PC-9 (cell line): ENCODE measurements at regions not wholly inside any gene's neighbourhood (a gene's known extent, or its start where the extent isn't known, plus 50 kb on each side); places are given as distances from the start of the nearest gene placed in this dataset.

Experiments
- BruUV-seq: library from RNA; stranded (reverse); fragments of 400-500 nt; replicated peaks from 2 replicates; lab custom pipeline; 2021; lab: Mats Ljungman, UMichigan
- CTCF ChIA-PET: fragments of 300-600 bp; sonication (Branson Sonifier 250); formaldehyde crosslinking; loops from one replicate; lab custom pipeline; 2022; ENCODE audit warnings: antibody characterized with exemption; lab: Charles Lee
- POLR2A ChIA-PET: fragments of 300-600 bp; sonication (Branson Sonifier 250); formaldehyde crosslinking; loops from one replicate; lab custom pipeline; 2022; ENCODE audit warnings: antibody characterized with exemption; ENCODE audit not compliant: unreplicated experiment; lab: Charles Lee
- DNase-seq, 2 experiments: peaks; one replicate each; pipeline versions ENCODE4 v3.0.0 to v3.0.0-alpha.2; 2015 to 2022; ENCODE audit warnings: mixed read lengths in 1 of 2
- H2AFZ ChIP-seq: fragments of 200-600 bp; sonication (generic); 2 replicates; pipeline ENCODE4 v1.8.1; 2017; ENCODE audit warnings: antibody characterized with exemption
- H3F3A ChIP-seq: fragments of 200-600 bp; sonication (generic); 2 replicates; pipeline ENCODE4 v1.8.1; 2017; ENCODE audit warnings: antibody characterized with exemption, mild to moderate bottlenecking, low read depth; ENCODE audit not compliant: insufficient read depth
- H3K27ac ChIP-seq: fragments of 200-600 bp; sonication (generic); 2 replicates; pipeline ENCODE4 v1.6.1; 2016; ENCODE audit warnings: mixed run types
- H3K27me3 ChIP-seq: fragments of 200-600 bp; sonication (generic); 2 replicates; pipeline ENCODE4 v1.6.1; 2016; ENCODE audit warnings: low read depth, mixed run types; ENCODE audit not compliant: insufficient read depth
- H3K36me3 ChIP-seq: fragments of 200-600 bp; sonication (generic); 2 replicates; pipeline ENCODE4 v1.6.1; 2016; ENCODE audit warnings: low read depth, mixed run types
- H3K4me1 ChIP-seq: fragments of 200-600 bp; sonication (generic); replicated peaks from 2 replicates; pipeline ENCODE4 v1.6.1; 2016; ENCODE audit warnings: mixed run types; ENCODE audit not compliant: insufficient read depth
- H3K4me2 ChIP-seq: fragments of 200-600 bp; sonication (generic); 2 replicates; pipeline ENCODE4 v1.6.1; 2017; ENCODE audit warnings: mixed run types
- H3K4me3 ChIP-seq: fragments of 200-600 bp; sonication (generic); 2 replicates; pipeline ENCODE4 v1.6.1; 2016; ENCODE audit warnings: mixed run types
- H3K79me2 ChIP-seq: fragments of 200-600 bp; sonication (generic); 2 replicates; pipeline ENCODE4 v1.6.1; 2017; ENCODE audit warnings: low read depth, mixed run types
- H3K9me2 ChIP-seq: fragments of 200-600 bp; sonication (generic); 2 replicates; pipeline ENCODE4 v1.8.1; 2017; ENCODE audit warnings: mild to moderate bottlenecking; ENCODE audit not compliant: insufficient read depth
- H3K9me3 ChIP-seq: fragments of 200-600 bp; sonication (generic); 2 replicates; pipeline ENCODE4 v1.8.1; 2016; ENCODE audit warnings: low read depth; ENCODE audit not compliant: insufficient read depth
- H4K20me1 ChIP-seq: fragments of 200-600 bp; sonication (generic); 2 replicates; pipeline ENCODE4 v1.8.1; 2017; ENCODE audit not compliant: insufficient read depth
- CTCF ChIP-seq: fragments of 200-600 bp; sonication (generic); conservative IDR thresholded peaks from 2 replicates; pipeline ENCODE4 v1.6.1; 2017; ENCODE audit warnings: mixed run types, antibody characterized with exemption, mild to moderate bottlenecking, moderate library complexity
- EZH2 ChIP-seq: fragments of 200-600 bp; sonication (generic); IDR thresholded peaks from 2 replicates; pipeline ENCODE4 v1.8.0; 2017; ENCODE audit warnings: antibody characterized with exemption, low read depth
- intact Hi-C: fragments of 100-400 bp; cut with micrococcal nuclease; formaldehyde crosslinking; loops from one replicate; pipeline ENCODE4 v1.10.0; 2022; ENCODE audit not compliant: unreplicated experiment

GRCh38 chr5:65087154-65087553, 318.4 kb downstream of the CWC27 start:
- no TSS peak for BruUV-seq
- TF ChIP-seq CTCF (no peak), EZH2 (no peak)
- POLR2A ChIA-PET, result no interaction called here
- no peaks in the 10 kb centered on the region for H3K4me1 ChIP-seq
- H3K36me3 ChIP-seq, result no peaks in the 10 kb centered on the region
- CTCF ChIA-PET, result no interaction called here
- H3K9me3 ChIP-seq, result no peaks in the 10 kb centered on the region
- no peaks in the 10 kb centered on the region for H3K79me2 ChIP-seq
- no peak overlapping the region for H3K27ac ChIP-seq
- no peaks in the 10 kb centered on the region for H3K27me3 ChIP-seq
- no peak overlapping the region for H3K4me3 ChIP-seq
- no peaks in the 10 kb centered on the region for H3F3A ChIP-seq
- no peak overlapping the region for H3K4me2 ChIP-seq
- 0 out of 2 replicates have a peak, but pooled peaks cover 2% of the 10 kb centered on the region for H4K20me1 ChIP-seq
- no peaks in the 10 kb centered on the region for H3K9me2 ChIP-seq
- no peak for DNase-seq
- H2AFZ ChIP-seq, result no peak overlapping the region
- intact Hi-C loops, result no loop called here

- Histone ChIP-seq H3K79me2 (no peaks in the 10 kb centered on the region), H3F3A (no peaks in the 10 kb centered on the region), H3K9me2 (no peaks in the 10 kb centered on the region), H4K20me1 (0 out of 2 replicates have a peak, but pooled peaks cover 2% of the 10 kb centered on the region), H3K4me3 (no peak overlapping the region), H3K9me3 (no peaks in the 10 kb centered on the region), H3K27me3 (no peaks in the 10 kb centered on the region), H2AFZ (no peak overlapping the region), H3K36me3 (no peaks in the 10 kb centered on the region), H3K4me1 (no peaks in the 10 kb centered on the region), H3K4me2 (no peak overlapping the region), H3K27ac (no peak overlapping the region)
- BruUV-seq, result no TSS peak
- CTCF ChIA-PET, result no interaction called here
- POLR2A ChIA-PET, result no interaction called here
- no peak for DNase-seq
- intact Hi-C loops, result no loop called here
- TF ChIP-seq CTCF (no peak), EZH2 (no peak)
Observed at GRCh38 chr5:65094279-65094678, 325.5 kb downstream of the CWC27 start.

- intact Hi-C loops, result no loop called here
- Histone ChIP-seq H3K4me1 (peaks cover 1% of the 10 kb centered on the region; the same call in 1 of the 2 replicates), H3F3A (no peaks in the 10 kb centered on the region), H3K4me2 (no peak overlapping the region), H3K36me3 (no peaks in the 10 kb centered on the region), H4K20me1 (no peaks in the 10 kb centered on the region), H2AFZ (no peak overlapping the region), H3K4me3 (no peak overlapping the region), H3K27ac (no peak overlapping the region), H3K9me3 (no peaks in the 10 kb centered on the region), H3K79me2 (no peaks in the 10 kb centered on the region), H3K9me2 (no peaks in the 10 kb centered on the region), H3K27me3 (no peaks in the 10 kb centered on the region)
- CTCF ChIA-PET, result no interaction called here
- POLR2A ChIA-PET, result no interaction called here
- DNase-seq, result no peak
- TF ChIP-seq CTCF, result no peak
- BruUV-seq, result no TSS peak
Observed at GRCh38 chr5:65098393-65098792, 329.7 kb downstream of the CWC27 start.
